CD4-positive, alpha-beta T cell treated with Interleukin-15 for 1 hour (primary cell): ENCODE measurements at regions not wholly inside any gene's neighbourhood (a gene's known extent, or its start where the extent isn't known, plus 50 kb on each side); places are given as distances from the start of the nearest gene placed in this dataset.

ENCODE experiments used
- DNase-seq: peaks from one replicate; pipeline ENCODE4 v3.0.0-alpha.2; 2020

DNA sequence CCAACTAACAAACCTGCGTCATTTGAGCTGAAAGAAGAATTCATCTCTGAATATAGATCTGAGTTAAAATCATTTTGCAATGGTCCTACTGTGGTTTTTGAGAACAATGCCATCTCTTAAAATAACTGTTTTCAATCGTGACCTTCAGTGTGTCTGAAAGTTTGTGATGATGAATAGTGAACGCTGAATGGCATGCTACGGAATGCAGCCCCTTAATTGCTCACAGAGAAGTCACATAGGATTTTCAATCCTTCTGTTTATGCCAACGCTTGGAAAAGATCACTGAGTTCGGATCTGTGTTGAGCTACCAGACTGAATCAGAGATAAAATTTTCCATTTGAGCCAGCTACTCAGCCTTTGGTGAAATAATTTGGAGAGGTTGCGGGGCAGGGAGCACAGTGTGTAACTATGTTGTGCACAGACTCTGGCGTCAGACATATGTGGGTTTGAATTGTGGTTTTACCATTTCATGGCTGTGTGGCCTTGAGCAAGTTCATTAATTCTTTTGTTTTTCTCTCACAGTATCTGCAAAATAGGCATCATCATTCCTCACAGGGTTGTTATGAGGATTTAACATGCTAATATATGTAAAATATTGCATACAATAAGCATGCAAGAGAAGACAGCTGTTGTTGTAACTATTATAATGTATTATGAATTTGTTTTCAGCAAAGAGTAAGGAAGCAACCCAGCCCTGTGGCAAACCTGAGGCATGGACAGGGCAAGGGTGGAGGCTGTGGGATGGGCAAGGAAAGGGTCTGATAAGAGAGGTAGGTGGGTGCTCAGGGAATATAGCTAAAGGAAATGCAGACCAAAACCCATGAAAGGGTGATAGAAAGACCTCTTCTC lies 679.9 kb downstream of the KCNA4 start:
- DNase-seq: no peak

DNA sequence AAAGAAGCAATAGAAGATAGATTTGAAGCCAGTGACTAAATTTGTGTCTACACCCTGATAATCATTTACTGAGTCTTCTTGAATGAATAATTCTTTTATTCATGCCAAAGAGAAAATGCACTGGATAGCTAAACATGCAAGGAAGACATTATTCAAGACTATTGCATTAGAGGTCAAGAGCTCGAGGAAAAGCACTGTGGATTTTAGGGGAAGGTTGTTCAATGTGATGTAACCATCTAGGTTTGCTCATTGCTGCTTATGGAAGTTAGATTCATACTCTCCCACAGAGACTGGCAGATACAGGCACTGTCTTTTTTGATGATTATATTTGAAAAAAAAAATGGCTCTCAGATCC lies 682.1 kb downstream of the KCNA4 start:
- DNase-seq: no peak

DNA sequence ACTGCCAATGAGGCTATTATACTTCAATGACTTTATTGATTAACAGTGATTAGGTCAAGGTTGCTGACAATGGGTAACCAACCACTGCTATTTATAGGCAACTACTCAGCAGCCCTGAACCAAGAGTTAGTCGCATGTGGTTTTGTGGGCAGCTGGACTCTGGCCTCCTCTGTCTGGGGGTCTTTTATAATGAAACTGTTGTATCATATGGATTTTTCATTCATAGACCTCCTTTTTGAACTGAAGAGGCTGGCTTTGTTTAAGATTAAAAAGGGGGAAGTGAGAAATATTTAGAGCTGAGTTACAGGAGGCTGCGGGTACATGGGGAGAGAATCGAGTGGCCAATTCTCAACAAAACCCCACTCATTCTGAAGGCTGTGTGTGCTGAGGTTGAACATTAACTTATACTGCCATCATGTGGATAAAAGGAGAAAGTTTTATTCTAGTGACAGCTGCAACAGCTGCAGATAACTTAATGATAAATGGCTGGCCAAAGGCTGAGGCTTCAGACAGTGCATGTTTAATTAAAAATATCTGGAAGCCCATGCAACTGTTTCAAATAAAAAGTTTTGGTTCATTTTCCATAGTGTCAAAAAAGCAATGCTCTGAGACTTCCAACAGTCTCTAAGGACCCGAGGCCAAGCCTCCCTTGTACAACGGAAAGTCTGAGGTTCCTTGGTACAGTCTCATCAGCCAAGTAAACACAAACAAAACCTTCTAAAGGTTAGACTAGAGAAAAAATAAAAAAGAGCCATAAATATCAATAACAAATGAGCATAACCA lies 682.6 kb downstream of the KCNA4 start:
- no peak for DNase-seq

DNA sequence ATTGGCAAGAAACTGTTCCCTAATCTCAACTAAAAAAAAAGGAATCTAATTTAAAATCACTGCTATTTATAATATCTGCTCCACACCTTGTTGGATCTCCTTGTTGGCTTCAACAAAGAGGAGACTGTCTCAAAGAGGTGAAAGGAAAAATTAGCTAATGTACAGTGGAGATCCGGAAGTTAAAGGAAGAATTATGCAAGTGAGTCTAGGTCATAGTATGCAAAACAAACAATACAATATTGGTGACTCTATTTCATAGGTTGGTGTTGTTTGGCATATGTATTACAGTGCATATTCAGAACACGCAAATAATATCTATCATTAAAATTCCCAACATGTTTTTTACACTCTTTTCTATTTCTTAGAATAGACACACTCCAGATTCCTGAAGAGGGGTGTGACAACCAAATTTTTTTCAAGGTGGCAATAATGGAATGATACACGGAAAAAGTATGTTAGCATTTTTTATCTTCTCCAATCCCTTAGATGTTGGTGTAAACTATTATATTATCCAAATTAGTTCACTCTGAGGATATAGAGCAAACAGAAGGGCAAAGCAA lies 685.3 kb downstream of the KCNA4 start:
- no peak for DNase-seq

DNA sequence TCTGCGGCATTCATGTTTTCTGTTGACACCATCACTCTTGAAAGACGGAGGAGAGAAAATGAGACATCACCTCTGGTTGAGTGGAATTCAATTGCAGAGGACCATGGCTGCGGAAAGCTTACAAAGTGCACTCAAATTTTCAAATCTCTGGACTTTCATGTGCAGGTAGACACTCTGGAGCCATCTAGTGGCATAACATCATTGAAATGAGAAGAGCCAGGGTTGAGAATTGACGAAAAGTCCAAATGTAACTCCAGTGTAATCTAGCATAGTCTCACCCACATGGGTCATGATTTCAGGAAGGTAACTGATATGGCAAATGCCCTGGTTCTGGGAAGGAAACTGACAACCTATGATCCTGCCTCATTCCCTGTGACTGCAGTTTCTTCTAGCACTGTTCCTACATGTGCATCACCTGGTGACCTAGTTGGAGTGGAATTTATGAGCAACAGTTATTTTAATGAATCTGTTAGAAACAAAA lies 687.8 kb downstream of the KCNA4 start:
- no peak for DNase-seq

DNA sequence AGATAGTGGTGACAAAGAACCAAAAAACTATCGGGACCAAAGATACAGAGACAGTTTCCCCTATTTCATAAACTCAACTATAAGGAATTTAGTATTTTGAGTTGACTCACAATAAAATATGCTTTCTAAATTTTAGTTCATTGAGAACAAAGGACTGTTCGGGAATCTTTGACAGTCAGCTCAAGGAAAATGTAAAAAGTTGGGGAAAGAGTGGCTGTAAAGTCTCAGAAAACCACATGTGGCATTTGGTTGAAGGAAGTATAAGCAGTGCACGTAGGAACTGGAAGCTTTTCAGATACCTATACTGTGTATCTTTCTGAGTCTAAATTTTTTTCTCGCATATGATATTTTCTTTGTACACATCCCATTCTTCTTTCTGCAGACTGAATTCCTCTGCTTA lies 688.9 kb downstream of the KCNA4 start:
- no peak for DNase-seq

DNA sequence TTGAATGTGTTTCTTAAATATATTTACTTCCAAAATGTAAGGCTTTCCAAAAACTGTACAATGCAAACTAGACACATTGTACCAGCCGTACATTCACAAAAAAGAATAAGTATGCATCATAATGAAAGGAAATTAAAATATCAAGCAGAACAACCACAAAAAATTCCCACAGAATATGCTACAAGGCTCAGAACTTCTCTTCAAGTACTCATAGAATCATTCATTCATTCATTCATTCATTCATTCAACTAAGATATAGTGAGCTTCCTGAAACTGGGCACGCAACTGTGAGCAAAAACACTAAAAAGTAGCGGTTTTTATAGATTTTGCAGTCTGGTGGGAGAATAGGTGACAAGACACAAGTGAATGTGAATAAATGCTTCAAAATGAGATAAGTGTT lies 690.1 kb downstream of the KCNA4 start:
- DNase-seq: no peak

DNA sequence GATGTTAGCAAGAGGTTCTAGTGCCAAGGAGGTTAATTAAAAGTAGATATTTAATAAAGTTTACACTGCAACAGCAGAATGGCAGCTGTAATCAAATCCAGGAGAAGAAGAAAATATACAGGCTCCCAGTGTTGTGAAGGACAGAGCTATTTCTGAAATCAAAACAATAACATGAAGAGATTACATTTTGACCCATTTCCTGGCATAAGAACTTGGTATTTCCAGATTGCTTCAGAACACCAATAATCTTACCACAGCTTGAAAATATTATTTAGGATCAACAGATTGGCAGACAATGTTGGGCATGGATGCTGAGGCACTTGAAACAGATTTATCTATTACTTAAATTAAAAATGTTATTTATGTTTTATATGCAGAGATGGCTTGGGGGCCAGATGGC lies 692.5 kb downstream of the KCNA4 start:
- DNase-seq: no peak

DNA sequence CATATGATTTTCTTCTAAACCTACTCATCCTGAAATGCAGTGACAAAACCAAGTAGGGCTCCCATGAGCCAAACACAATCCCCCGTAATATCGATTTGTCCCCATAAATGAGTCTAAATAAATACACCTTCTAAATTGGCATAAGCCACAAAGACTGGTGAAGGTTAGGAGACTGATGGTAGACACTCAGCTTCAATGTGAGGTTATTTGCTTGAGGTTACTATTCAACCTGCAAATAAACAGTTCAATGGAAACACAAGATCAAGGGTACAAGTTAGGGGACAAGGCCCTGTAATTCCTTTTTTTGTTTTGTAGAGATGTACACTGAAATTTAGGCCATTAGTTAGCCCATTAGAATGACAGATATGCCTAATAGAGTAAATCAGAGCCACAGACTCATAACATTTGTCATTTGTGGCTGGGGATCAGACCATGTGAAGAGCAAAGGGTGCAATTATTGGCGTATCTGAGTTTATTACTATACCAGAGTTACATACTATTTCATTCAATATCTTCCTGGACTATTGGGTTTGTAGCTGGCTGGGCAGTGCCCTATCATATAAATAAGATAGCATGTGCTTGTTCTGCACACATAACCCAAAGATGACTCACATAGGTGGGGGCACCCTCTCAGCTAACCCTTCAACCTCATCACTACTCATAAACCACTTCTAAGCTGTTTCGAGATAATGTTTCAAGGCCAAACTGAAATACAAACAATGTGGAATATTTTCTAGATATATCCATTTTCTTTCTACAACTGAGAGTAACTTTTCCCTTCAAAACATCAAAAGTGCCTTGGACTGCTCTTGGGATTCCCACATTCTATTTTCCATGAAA lies 695.3 kb downstream of the KCNA4 start:
- no peak for DNase-seq

DNA sequence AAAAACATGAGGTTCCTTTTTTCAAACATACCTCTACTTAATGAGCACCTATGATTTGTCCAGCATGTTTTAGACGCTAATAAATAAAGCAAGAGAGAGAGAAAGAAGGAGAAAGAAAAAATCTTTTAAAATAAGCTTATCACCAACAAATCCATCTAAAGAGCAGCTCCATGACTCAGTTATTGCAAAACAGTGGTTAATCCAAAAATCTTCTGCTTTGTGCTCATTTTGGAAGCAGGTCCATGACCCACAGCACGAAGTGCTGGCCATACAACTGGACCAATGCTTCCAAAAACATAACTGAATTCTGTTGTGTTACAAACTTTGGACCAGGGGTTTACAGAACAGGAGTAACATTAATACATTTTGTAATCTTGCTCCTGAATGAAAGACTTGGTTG lies 696.6 kb downstream of the KCNA4 start:
- DNase-seq: no peak

DNA sequence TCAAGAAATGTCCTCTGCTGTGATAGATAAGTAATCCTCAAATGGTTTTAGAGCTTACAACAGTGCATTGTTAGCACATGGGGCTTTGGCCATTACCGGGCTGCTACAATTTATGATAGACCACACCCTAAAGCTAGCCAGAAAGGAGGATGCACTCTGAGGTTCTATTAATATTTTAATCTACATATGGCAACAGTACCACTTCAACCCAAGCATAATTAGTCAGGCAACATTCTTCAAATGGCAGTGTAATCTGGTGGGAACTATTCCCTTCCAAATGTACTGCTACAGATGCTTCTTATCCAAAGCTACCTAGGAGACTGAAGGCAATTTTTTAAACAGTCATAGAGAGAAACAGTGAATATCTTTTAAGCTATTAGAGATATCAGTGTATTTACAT lies 697.6 kb downstream of the KCNA4 start:
- DNase-seq: no peak

DNA sequence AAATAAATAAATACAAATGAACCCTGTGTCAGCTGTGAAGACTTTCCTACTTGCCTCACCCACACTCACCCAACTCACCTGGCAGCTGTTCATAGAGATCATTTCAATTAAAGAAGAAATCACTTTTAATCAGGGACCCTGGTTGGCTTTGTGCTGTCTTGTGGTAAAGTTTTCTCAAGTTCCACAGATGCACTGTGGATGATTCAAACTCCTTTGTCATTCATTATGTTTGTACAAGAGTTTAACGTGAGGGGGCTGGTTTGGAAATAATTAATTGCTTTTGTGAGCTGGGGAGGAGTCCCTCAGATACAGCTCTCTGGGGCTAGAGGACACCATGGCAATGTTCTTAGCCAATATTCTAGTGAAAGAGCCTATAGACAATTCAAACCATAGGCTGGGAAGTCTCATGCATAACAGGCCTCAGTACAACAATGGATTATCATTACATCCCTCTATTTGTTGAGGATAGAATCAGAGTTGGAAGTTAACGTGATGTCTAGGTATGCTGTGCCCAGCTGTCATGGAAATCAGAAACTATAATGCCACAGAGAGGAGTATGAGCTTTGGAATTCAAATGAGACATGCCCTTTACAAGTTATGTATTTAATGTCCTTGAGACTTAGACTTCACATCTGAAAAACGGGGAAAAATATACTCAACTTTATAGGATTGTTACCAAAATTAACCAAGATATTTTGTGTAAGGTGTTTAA lies 698.5 kb downstream of the KCNA4 start:
- DNase-seq: no peak

DNA sequence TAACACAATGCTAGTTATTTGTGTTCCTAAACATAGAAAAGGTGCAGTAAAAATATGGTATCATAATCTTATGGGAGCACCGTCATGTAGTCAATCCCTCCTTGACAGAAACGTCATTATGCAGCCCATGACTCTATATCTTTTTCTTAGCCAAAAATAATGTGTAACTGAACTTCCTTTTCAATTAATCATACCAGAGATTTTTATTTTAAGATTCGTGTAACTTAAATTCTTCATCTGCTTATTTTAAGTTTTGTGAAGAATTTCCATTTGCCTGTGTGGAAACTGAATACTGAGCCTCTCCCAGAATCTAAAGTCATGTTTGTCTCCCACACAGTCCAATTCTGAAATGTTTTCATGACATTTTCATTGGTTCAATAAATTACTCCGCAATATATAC lies 699.1 kb downstream of the KCNA4 start:
- no peak for DNase-seq

DNA sequence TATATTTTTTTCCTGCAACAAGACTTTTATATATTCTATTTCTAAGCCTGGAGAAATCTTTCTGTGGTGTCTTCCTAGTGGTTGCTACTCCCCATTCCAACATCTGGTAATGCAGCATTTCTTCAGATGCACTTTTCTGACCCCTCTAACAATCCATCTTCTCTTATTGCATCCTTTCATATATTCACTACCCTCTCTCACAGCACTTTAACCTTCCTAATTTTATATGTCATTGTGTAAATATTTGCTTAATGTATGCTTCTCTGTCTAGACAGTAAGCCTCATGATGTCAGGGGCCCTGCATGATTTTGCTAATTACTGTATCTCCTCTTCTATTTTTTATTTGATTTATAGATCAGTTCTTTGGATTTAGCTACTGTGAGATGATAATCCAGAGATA lies 701.6 kb downstream of the KCNA4 start:
- DNase-seq: no peak

DNA sequence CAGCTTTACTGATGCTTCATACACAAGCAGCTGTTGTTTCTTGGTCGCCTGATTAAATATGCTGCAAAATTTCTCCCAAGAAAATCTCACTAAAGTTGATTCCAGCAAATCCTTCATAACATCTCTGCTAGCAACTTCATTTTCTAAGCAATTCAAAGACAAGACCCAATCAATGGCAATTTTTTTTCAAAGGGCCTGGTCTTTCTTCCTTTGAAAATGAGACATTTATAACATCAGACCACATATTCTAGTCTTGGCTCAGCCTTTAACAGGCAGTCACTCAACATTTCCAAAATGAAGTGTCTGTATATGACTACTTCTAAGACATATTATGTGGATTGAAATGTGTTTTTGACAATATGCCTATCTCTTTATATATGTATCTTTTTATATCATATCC lies 702.6 kb downstream of the KCNA4 start:
- no peak for DNase-seq

DNA sequence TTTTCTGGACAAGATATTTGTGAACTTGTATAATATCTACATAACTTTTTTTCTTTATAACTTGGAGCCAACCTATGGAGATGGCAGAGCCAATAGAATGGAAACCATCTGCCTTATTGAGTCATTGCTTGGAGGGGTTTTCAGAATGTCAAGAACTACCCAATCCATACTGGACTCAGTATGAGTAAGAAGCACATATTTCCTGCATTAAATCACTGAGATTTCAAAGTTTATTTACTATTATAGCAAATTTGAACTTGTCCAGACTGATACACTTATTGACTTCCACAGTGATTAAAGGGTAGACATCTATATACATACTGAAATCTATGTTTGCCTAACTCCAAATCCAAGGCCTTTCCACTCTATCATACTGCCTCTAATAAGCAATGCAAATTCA lies 704.0 kb downstream of the KCNA4 start:
- DNase-seq: no peak

DNA sequence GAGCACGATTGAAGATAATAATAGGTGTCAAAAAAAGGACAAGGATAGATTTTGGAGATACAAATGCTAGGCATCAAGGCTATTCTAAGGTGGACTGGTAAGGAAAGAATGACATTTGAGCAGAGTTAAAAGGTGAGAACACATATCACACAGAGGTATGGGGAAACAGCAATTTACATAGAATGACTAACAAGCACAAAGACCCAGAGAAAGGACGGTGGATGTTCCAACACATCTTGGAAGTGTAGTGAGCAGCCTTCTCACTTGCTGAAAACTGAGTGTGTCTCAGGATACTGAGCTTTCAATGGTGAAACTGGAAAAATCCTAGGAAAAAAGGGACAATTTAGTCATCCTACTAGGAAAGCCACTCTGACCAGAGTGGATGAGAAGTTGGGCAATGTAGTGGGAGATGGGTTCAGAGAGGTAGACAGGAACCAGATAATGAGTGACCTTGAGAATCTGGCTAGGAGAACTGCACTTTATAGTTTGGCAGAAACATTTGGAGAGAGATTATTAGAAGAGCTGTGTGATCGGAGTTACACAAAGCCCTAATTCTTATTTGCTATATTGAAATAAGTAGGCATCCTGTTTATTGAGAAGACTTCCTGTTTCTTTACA lies 706.0 kb downstream of the KCNA4 start:
- no peak for DNase-seq

DNA sequence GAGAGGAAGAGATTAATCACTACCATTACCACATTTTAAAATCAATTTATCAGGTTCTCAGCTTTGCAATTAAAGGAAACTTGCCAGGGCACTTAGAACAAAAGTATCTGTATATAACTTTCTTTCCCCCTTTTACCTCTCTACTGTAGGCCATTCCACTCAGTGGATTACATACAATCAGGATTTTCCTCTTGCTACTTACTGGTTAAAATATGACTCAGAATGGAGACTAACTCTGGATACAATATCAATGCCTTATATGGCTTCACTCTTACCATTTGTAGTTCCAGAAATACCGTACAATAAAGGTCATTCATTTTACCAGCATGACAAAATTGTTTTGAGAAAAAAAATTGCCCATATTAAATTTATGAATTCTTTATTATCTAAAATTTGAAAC lies 706.8 kb downstream of the KCNA4 start:
- DNase-seq: no peak

DNA sequence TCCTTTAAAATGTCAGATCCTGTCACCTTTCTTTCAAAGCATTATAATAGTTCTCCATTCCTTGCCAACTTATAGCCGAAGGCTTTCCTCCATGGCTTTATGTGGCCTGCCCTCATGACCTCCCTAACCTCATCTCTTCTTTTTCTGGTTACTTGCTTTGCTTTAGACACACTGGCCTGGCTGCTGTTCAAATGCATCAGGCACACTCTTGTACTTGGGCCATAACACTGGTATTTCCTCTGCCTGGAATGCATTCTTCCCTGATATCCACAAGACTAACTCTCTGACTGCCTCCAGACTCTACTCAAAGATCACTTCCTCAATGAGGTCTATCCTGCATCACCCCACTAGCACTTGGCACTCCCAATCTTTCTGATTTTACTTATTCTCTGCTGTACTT lies 710.3 kb downstream of the KCNA4 start:
- no peak for DNase-seq

DNA sequence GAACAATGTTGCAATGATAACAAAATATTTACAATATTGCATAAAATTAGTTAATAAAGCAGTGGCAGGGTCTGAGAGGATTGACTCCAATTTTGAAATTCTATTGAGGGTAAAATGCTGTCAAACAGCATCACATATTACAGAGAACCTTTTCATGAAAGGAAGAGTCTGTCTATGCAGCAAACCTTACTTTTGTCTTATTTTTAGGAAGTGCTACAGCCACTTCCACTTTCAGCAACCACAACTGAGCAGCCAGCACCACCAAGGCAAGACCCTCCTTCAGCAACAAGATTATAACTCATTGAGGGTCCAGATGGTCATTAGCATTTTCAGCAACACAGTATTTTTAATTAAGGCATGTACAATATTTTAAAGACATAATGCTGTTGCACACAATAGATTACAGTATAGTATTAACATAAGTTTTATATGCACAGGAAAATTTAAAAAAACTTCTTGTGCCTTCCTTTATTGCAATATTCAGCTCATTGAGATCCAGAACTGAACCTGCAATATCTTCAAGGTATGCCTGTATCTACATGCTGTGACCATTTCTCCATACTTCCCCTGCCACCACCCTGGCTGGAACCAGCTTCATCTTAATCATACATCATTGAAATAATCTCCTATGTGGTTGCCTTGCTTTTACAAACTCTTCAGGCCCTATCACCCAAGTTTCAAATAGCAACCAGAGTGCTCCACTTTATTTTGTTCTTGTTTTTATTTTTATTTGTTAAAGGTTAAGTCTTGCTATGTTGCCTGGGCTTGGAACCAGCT lies 711.2 kb downstream of the KCNA4 start:
- no peak for DNase-seq

DNA sequence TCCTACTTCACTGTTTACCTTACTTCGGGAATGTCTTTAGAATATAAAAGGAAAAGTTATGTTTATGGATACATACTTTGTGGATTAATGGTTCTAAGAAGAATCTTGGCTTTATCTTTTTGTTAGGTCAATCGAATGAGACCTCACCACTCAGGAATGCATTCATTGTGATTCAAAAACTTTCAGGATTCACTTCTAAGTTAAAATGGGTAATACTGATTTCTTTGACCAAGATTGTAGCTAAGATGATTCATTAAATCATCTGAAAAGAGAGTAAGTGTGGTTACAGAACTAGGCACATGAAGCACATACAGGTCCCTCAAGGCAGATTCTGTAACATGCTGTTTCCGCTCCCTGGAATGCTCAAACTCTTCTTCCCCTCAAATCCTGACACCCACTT lies 716.4 kb downstream of the KCNA4 start:
- DNase-seq: no peak
